Stimulated activated CD4-positive, alpha-beta T cell treated with anti-CD3 and anti-CD28 coated beads, Interleukin-1b, Interleukin-23, amount 100 ng/mL, for 24 hours (primary cell): ENCODE measurements at regions not wholly inside any gene's neighbourhood (a gene's known extent, or its start where the extent isn't known, plus 50 kb on each side); places are given as distances from the start of the nearest gene placed in this dataset.

Source experiments
- DNase-seq, 4 experiments: peaks; one replicate each; pipeline ENCODE4 v3.0.0-alpha.2; 2020; ENCODE audit warnings: low read depth in 4 of 4, low spot score in 1 of 4

- DNase-seq: no peak
Measured at GRCh38 chr11:95717314-95717713, 72.3 kb downstream of the FAM76B start.

DNA sequence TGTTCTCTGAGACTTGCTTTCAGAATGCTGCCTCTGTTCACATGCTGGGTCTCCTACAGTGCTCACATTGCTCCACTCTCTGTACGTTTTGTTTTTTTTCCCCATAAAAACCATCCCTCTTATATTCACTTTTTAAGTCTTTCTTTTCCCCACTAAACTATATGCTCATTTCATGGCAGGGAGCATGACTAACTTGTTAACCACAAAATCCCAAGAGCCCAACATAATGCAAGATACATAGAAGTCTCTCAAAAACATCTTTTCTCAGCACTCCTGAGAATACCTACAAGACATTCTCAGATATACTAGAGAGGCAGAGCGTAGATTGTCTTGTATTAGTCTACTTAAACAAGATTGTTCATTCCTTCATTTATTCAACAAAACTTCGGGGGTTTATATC lies 73.3 kb downstream of the FAM76B start:
- DNase-seq: no peak

DNA sequence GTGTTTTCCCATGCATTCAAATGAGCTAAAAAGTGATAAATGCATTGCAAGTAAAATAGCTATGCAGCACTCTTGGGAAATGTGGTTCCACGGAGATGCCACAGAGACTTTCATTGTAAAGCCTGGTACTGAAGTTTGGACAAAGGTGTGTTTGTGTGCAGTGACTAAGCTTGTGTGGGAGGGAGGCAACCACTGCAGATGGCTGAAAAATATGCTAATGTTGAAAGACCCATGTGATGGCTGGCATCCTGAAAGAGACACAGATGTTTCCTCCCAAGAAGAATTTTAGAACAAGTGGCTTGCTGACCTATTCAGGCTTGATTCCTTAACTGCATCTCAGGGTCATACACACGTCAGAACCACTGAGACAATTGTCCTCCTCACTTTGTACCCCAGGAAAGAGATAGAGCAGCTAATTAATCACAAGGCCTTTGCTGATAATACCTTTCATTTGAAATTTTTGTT lies 73.8 kb downstream of the FAM76B start:
- DNase-seq: peak in 1 of 4 experiments; percentile 32

- no peak for DNase-seq
Measured at GRCh38 chr11:95714843-95715776, 74.5 kb downstream of the FAM76B start.

- DNase-seq: no peak
Measured at GRCh38 chr11:95713428-95713827, 76.2 kb downstream of the FAM76B start.

GRCh38 chr11:95711945-95712221 lies 77.7 kb downstream of the FAM76B start:
- no peak for DNase-seq

- no peak for DNase-seq
Measured at GRCh38 chr11:95711162-95711944, 78.2 kb downstream of the FAM76B start.

GRCh38 chr11:95708681-95709080 lies 80.9 kb downstream of the FAM76B start:
- no peak for DNase-seq

GRCh38 chr11:95706974-95707387 lies 82.6 kb downstream of the FAM76B start:
- DNase-seq: no peak

- DNase-seq: peak; percentile 72 to 84 (median 74)
Measured at GRCh38 chr11:95705485-95706124, 84.0 kb downstream of the FAM76B start.

- no peak for DNase-seq
Measured at GRCh38 chr11:95704865-95705264, 84.7 kb downstream of the FAM76B start.

DNA sequence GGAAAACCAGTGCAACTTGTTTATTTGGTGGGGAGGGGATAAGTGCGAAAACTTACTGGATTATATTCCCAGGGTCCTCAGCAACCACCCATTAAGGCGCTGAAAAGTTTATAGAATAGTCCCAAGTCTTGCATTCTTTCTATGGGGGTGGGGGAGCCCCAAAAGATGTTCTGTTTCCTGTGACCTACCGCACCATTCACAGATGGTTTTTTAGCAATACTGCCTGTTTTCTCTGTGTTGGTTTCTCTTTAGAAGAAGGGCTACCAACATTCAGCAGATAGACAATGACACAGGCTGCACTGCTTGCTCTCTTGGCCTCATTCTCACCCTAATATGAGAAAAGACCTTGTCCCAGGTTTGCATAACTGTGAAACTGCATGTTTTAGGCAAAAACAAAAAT lies 86.5 kb downstream of the FAM76B start:
- no peak for DNase-seq

DNA sequence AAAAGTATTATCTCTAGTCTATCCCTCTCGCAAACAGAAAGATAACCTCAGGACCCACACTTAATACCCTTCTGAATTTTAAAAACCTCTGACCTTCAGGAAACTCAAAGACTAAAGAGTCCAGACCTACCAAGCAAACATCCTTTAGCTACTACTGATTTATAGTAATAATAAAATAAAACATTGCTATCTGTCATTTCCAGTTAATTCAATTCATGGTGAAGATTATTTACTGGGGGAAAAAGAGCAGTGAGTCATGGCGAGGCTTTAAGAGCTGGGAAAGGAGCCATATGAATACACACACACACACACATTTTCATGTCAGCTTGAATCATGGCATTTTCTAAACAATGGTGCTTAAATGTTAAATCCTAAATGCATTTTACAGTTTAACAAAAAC lies 87.1 kb downstream of the FAM76B start:
- no peak for DNase-seq

DNA sequence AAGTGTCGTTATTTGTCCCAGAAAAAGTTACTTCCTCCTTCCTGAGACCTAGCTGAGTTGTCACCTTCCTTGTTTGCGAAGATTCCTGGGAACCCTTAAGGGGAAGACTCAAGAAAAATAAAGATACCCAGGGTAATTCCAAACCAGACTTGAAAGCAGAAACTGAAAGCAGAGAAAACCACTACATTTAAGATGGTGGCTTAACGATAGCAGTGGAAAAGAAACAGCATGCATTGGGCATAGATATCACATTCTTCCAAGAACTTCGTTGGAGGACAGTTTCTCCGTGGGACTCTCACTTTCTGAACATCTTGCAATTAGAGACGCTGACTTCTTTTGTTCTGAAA lies 89.1 kb downstream of the FAM76B start:
- no peak for DNase-seq

- no peak for DNase-seq
Measured at GRCh38 chr11:95699631-95700470, 89.7 kb downstream of the FAM76B start.

- DNase-seq: no peak
Measured at GRCh38 chr11:95698676-95699557, 90.7 kb downstream of the FAM76B start.

DNA sequence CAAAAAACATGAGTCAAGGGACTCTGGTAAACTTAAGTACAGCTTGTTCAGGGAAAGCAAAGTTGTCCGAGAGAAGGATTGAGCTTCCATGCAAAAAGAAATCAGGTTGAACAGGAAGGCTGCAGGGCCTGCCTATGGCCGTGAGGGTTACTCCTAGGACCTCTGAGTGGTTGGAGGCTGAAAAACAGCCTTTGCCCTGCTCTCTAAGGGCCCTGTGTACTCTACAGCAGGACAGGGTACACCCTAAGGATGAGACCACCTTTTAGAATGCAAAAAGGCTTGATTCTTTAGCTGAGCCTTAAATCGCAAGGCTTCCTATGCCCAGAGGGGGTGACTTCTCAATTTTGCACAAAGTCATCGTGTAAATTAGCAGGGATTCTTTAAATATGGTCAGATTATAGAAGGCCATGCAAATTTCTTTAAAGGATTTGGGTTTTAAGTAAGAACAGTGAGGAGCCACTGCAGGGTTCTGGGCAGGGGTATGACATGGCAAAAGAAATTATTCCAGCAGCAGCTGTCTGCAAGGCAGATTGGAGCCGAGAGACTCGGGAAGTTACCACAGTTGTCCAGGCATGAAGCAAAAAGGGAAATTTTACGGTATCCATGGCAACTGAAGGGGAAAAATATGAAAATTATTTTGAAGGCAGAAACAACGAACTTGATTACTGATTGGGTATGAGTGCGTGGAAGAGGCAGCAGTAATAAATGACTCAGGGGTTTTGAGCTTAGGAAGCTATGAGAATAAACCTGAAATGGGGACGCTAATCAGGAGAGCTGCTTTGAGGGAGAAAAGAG lies 91.8 kb downstream of the FAM76B start:
- DNase-seq: no peak

DNA sequence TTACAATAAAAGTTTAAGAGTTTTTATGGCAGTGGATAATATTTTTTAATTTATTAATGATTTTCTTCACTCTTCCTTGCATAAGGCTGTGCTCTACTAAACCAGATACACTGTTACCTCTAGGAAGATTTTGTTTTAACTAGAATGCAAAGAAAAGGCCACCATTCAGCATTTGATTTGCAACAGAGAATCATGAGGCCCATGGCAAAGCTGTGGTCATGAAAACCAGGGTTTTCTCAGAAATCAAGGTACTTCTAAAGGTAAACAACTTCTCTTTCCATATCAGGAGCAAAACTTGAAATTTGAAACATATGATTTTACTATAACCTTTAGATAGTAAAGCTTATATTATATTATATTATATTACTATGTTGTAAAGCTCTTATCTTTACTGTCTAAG lies 94.4 kb downstream of the FAM76B start:
- DNase-seq: no peak

DNA sequence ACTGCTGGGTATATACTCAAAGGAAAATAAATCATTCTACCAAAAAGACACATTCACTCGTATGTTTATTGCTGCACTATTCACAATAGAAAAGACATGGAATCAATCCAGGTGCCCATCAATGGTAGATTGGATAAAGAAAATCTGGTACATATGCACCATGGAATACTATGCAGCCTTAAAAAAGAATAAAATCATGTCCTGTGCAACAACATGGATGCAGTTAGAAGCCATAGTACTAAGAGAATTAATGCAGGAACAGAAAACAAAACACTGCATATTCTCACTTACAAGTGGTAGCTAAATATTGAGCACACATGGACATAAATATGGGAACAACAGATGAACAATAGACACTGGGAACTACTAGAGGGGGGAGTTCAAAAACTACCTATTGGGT lies 96.3 kb downstream of the FAM76B start:
- DNase-seq: no peak
